SK-N-SH treated with all-trans-retinoic acid at 6 μM for 48 hours (cell line): ENCODE measurements at regions not wholly inside any gene's neighbourhood (a gene's known extent, or its start where the extent isn't known, plus 50 kb on each side); places are given as distances from the start of the nearest gene placed in this dataset.

ENCODE experiments used
- TCF4 ChIP-seq: fragments of 250-450 bp; sonication (Bioruptor Pico); IDR thresholded peaks from 2 replicates; pipeline ENCODE4 v1.8.0; 2021; ENCODE audit warnings: mild to moderate bottlenecking, moderate library complexity, borderline replicate concordance
- TOX ChIP-seq: fragments of 250-450 bp; sonication (Bioruptor Pico); IDR thresholded peaks from 2 replicates; pipeline ENCODE4 v1.8.0; 2021; ENCODE audit warnings: mild to moderate bottlenecking, moderate library complexity, borderline replicate concordance
- TF ChIP-seq, protein P1 (sequence below): fragments of 250-450 bp; sonication (Bioruptor Pico); IDR thresholded peaks from 2 replicates; pipeline ENCODE4 v1.8.0; 2020; ENCODE audit warnings: mild to moderate bottlenecking, moderate library complexity, borderline replicate concordance

DNA sequence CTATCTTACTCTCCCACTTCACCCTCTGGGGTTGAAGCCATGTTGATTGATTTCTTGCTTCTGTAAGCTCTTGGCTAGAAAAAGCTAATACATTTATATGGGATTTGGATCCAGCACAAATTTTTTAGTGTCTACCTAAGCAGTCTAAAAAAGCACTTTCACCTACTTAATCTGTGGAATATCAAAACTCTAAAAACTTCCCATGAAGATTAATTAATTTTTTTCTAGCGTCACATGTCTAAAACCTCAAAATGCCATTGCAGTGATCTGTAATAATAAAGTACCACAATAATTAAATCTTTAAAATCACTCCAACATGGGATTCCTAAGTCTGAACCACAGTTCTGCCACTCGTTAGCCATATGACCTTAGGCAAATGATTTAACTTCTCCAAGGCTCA is 180.1 kb downstream of the EN1 start:
- TF ChIP-seq TCF4 (no peak), TOX (CRISPR knock-in tag) (peak; percentile 23; the same call in 1 of the 2 replicates)
- TF ChIP-seq, protein P1, sequence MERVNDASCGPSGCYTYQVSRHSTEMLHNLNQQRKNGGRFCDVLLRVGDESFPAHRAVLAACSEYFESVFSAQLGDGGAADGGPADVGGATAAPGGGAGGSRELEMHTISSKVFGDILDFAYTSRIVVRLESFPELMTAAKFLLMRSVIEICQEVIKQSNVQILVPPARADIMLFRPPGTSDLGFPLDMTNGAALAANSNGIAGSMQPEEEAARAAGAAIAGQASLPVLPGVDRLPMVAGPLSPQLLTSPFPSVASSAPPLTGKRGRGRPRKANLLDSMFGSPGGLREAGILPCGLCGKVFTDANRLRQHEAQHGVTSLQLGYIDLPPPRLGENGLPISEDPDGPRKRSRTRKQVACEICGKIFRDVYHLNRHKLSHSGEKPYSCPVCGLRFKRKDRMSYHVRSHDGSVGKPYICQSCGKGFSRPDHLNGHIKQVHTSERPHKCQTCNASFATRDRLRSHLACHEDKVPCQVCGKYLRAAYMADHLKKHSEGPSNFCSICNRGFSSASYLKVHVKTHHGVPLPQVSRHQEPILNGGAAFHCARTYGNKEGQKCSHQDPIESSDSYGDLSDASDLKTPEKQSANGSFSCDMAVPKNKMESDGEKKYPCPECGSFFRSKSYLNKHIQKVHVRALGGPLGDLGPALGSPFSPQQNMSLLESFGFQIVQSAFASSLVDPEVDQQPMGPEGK (CRISPR knock-in tag): no peak
